ENCODE measurements at regions not wholly inside any gene's neighbourhood (a gene's known extent, or its start where the extent isn't known, plus 50 kb on each side); places are given as distances from the start of the nearest gene placed in this dataset.
"Not testable (repeated sequence)": the region's sequence is repeated elsewhere in the genome, so short reads cannot be mapped to it uniquely, and the experiment has no call there.

- TF ChIP-seq CTCF, POLR2AphosphoS5 (IDR thresholded peaks at IDR 0.05): not testable (repeated sequence)
These were observed 4209.4 kb upstream of the OR11H1 start for GRCh38 chr22:11318633-11319032.

Data from gastroesophageal sphincter (tissue), 3 donors.